Spleen (tissue), 7 donors: ENCODE measurements at regions not wholly inside any gene's neighbourhood (a gene's known extent, or its start where the extent isn't known, plus 50 kb on each side); places are given as distances from the start of the nearest gene placed in this dataset.

Experiments used
- POLR2A ChIP-seq, 3 donors: fragments of 450-650 bp; IDR thresholded peaks; one replicate each; pipeline ENCODE4 v1.5.1; 2017; ENCODE audit warnings: antibody characterized with exemption in 3 of 3, mild to moderate bottlenecking in 1 of 3
- POLR2AphosphoS5 ChIP-seq, 3 donors: sonication (generic); formaldehyde crosslinking; IDR thresholded peaks; one replicate each; pipeline ENCODE4 v1.5.1; 2017; ENCODE audit warnings: antibody characterized with exemption in 3 of 3
- TF ChIP-seq, protein P1 (sequence below), 11 experiments: fragments of 200-600 bp in 7 of 11; fragments of 450-650 bp in 4 of 11; sonication (generic) in 4 of 11; IDR thresholded peaks in 8 of 11; conservative IDR thresholded peaks in 3 of 11; 1 replicate in 7 of 11; 2 replicates in 4 of 11; pipeline versions ENCODE4 v1.4.0 to v1.8.0; 2016 to 2021; ENCODE audit warnings: antibody characterized with exemption in 11 of 11, inconsistent platforms in 4 of 11, mild to moderate bottlenecking in 1 of 11
- donor health status: DM: no; HTN: no; CAD: no; lungs with moderate emphysema.
- donor health status: DM: no; HTN: no; CAD: no.
- donor health status: DM: no; HTN: no; CAD: no.

DNA sequence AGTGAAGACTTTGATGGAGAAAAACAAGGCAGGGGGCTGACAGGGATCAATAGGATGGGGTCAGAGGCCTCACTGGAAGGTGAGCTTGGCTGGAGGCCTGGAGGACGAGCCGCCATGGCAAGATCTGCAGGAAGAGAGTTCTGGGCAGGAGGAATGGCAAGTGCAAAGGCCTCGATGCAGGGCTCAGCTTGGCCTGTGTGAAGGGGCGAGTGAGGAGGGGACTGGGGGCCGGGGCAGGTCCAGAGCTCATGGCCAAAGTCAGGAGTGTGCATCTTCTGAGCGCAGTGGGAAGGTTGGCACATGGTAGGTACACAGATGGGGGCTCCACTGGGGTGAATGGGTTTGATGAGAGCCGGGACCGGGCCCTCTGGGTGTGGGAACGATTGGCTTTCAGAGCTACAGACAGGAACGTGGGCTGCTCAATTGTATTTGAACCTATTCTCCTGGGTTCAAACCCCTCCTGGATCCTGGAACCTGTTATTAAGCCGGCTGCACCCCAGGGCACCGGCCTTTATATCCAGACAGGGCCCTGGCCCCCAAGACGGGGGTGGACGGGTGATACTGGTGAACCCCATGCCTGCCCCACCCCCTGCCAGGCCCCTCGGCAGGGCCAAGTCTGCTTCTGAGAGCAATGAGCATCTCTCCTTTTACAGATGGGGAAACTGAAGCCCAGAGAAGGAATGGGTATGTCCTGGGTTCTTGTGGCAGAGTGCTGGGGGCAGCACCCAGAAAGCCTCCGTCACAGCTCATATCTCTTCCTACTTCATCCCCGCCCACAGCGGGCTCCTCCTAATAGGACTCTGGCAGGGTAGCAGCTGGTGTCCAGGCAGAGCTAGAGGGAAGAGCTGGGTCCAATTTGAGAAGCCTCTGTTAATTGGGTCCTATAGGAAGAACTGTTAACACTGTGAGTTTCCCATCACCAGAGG lies 106.1 kb downstream of the CEBPB start:
- TF ChIP-seq, protein P1, sequence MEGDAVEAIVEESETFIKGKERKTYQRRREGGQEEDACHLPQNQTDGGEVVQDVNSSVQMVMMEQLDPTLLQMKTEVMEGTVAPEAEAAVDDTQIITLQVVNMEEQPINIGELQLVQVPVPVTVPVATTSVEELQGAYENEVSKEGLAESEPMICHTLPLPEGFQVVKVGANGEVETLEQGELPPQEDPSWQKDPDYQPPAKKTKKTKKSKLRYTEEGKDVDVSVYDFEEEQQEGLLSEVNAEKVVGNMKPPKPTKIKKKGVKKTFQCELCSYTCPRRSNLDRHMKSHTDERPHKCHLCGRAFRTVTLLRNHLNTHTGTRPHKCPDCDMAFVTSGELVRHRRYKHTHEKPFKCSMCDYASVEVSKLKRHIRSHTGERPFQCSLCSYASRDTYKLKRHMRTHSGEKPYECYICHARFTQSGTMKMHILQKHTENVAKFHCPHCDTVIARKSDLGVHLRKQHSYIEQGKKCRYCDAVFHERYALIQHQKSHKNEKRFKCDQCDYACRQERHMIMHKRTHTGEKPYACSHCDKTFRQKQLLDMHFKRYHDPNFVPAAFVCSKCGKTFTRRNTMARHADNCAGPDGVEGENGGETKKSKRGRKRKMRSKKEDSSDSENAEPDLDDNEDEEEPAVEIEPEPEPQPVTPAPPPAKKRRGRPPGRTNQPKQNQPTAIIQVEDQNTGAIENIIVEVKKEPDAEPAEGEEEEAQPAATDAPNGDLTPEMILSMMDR (IDR thresholded peaks at IDR 0.05 in 8 of 11, conservative IDR thresholded peaks at IDR 0.05 in 3 of 11) = no peak
- TF ChIP-seq POLR2A (IDR thresholded peaks at IDR 0.05) (no peak), POLR2AphosphoS5 (IDR thresholded peaks at IDR 0.05) (no peak)
